HG03196 (cell line): ENCODE measurements at regions not wholly inside any gene's neighbourhood (a gene's known extent, or its start where the extent isn't known, plus 50 kb on each side); places are given as distances from the start of the nearest gene placed in this dataset.
"Not testable (repeated sequence)": the region's sequence is repeated elsewhere in the genome, so short reads cannot be mapped to it uniquely, and the experiment has no call there.

Source experiments
- ATAC-seq: cut with Tn5 transposase; IDR thresholded peaks from one replicate; pipeline ENCODE4 v1.9.1; 2021; ENCODE audit not compliant: unreplicated experiment

DNA sequence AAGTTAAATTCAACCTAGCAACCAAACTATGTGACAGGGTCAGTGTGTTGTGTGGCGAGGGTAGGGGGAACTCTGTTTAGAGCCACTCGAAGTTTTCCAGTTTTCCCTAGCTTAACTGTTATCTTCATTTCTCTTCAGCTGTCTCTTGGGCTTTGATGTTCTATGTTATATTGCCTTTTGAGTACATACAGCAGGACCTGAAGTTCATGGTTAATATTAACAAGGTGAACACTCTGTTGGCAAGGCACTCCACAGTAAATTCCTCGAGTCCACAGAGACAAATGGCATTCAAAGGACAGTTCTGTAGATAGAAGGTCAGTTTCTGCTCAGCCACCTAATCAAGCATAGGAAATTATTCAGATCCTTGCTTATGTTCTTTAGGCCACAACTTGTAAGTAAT lies 147.9 kb upstream of the DPH6 start:
- no peak for ATAC-seq

DNA sequence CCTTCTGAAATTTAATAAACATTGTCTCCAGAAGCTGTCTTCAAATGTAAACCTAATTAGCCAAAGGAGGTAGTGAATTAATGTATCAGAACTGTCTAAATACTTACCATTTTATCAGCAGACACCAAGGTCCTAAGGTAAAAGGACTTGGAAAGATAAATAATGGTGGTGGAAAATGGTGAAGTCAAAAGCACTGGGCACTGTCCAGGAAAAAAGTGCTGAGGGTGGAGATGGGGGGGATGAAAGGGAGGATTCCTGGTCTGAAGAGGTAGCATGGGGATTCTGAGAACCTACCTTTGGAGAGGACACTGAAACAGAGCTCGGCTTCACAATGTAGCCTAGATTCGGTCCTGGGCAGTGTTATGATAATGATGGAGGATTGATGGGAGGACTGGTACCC lies 149.0 kb upstream of the DPH6 start:
- ATAC-seq: no peak

DNA sequence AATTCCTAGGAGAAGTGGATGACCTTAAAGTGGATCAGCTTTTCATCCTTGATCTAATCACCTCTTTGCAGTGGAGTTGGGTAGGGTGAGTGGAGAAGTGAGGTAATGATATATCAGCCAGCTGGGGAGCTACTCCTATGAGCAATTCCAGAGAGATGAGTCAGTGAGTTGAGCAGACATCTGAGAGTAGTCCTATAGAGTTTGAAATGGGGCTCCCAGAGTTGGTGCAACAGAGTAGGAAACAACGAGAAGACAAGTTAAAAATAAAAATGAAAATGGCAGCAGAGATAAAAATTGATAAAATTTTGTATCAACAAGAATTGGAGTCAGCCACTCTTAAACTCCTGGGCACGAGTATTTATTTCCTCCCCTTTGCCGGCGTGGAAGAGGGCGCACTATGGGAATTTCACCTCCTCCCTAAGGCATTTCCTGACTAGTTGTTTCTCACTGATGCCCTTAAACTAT lies 150.8 kb upstream of the DPH6 start:
- ATAC-seq: no peak

DNA sequence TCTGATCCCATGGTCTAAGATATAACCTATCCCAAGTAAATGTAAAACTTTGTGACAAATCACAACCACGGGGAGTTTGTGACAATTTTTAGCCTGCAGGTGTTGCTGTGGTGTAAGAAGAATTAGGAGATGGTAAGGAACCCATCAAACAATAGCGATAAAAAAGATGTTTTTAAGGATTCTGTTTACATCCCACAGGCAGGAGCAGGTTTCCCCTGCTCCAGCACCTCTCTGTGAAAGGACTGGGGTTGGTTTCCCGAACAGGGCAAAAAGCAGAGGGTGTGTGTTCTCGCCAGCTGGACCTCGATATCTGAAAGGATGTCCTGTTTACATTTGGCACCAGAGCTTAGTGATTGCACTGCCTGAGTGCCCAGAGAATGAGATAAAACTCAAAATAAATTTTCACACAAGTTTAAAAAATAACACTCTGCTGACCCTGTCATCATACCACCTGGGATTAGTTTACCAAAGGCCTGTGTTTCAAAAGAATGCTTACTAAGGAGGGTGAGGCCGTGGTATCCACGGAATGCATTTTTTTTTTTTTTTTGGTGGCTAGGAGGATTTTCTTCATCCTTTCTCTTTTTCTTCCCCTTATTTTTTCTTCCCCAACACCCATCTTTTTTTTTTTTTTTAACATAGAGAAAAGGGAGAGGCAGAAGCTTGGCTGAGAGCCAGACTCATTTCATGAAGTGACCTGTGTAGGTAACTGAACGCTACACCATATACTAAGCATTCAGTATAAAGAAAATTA lies 151.8 kb upstream of the DPH6 start:
- no peak for ATAC-seq

DNA sequence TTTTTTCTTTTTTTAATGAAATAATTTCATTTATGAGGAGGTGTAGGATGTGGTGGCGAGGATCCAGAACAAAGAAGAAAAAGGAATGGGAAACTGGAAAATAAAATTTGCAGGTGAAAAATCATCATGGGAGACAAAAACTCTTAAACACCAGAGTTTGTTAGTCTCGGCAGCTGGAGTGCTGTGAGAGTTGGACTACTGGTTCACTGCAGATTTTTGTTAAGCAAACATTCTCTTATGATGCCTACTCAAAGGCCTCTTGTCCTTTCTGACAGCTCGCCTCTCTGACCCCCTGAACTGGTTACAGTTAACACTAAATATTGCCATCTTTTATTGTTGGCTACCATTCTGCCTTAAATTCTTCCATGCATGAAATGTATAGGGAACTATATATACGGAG lies 152.4 kb upstream of the DPH6 start:
- no peak for ATAC-seq

DNA sequence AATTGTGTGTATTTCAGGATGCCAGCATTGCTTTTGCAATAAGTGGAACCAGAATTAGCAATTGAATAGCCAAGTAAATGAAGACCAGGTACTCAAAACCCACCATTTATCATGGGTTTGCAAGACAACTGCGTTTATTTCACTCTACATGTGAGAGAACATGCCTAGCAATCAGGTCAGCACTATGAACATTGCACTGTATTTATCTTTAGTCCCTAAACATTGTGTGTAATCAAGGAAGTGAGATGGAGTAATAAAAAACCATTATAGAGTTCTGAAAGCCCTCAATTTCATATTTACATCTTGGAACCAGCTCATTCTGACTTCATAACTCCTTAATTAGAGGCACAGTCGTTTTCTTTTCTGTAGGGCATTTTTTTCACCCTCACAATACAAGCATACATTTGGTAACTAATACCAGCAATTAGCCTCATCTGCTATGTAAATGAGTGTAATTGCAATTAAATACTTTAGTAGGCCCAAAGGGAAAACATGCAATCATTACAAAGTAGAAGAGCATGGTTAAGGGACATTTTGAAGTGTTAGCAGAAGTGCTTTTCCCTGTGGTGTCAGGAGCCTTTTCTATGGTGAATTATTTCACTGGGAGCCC lies 153.1 kb upstream of the DPH6 start:
- no peak for ATAC-seq

DNA sequence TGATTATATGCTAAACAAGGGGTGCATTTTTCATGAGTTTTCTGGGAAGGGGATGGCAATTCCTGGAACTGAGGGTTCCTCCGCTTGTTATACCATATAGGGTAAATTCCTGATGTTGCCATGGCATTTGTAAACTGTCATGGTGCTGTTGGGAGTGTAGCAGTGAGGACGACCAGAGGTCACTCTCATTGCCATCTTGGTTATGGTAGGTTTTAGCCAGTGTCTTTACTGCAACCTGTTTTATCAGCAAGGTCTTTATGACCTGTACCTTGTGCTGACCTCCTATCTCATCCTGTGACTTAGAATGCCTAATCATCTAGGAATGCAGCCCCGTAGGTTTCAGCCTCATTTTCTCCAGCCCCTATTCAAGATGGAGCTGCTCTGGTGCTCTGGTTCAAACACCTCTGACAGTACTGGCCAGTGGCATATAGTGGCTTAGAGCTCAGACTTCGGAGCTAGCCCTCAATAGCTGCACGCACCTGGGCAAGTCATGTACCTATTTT lies 154.2 kb upstream of the DPH6 start:
- not testable (repeated sequence) for ATAC-seq

DNA sequence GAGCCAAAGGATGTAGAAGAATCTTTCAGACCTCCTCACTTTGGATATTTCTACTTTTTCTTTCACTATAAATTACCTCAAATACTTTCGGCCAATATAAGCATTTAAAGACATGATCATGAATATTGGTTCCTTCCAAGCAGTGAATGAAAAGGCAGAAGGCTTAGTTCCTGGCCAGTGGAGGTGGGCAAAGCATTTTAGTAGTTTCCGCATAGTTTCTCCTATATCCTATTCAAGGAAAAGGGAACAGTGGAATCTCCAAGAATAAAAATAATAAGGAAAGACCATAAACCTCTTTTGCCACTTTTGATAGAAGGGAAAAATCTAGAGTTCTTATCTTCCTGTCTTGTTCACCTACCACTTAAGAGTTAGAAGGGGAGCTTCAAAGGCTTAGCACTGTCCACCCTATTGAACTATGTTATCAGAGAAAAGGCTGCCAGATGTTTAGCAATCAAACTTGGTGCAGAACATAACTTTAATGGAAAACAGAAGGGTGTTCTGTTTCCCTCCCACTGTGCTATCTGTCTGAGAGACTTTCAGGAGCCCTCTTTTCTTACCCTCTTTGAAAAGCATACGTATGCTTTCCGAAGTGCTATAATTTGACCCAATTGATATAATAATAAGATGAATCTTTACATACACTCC lies 155.6 kb upstream of the DPH6 start:
- ATAC-seq: no peak

DNA sequence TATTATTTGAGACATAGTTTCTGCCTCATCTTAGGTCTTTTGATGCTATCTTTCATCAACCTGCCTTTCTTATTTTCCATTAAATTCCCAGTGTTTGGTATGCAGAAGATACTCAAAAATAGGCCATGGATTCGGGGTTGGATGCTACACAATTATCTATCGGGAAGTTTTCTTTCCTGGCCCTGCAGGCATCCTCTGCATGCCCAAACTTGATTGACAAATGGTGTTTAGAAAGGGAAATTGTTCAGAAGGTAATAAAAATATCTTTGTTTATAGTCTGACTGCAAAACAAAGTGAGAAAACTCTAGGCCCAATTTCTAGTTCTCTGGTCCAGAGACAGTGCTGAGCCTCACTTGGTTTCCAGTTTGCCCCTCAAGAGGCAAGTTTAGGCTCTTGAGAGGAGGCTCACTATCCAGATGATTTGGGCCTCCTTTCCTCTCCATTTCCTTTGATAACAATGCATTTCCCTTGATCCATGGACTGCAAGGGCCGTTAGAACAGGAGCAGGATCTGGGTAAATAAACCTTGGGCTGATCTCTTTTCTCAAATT lies 157.1 kb upstream of the DPH6 start:
- no peak for ATAC-seq

DNA sequence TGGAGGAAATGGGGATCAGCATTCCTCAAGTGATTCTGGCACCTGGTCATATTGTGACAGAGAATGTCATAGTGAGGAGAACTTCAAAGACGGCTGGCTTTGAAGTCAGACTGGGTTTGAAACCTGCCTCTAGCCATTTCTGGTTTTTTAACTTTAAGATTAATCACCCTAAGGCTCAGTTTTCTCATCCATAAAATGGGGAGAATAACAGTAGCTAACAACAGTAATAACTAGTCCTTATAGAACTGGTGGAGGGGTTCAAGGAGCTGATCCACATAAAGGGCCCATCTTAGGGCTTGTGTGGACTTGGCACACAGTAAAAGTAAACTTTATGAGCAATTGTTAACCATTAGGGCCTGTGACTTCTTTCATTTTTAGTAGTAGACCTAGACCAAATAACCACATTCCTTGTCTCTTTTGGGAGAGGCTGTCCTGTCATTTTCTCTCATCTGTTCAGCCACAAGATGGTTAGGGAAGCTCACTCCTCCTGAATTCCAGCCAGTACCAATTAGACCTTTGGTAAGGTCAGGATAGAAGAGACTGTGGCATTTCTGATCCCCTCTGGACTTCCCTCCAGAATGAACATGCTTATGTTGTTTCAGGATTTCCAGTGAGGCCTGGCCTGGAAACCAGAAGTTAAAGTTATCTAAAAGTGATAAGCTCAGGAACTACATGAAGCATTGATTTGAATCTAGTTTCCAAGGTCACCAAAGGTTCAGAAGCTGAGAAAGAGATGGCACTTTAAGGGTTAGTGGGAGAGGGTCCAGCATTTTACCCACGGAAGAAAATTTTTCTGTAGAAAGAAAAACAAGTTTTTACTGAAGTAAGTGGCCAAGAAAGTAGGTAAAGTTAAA lies 159.3 kb upstream of the DPH6 start:
- no peak for ATAC-seq

DNA sequence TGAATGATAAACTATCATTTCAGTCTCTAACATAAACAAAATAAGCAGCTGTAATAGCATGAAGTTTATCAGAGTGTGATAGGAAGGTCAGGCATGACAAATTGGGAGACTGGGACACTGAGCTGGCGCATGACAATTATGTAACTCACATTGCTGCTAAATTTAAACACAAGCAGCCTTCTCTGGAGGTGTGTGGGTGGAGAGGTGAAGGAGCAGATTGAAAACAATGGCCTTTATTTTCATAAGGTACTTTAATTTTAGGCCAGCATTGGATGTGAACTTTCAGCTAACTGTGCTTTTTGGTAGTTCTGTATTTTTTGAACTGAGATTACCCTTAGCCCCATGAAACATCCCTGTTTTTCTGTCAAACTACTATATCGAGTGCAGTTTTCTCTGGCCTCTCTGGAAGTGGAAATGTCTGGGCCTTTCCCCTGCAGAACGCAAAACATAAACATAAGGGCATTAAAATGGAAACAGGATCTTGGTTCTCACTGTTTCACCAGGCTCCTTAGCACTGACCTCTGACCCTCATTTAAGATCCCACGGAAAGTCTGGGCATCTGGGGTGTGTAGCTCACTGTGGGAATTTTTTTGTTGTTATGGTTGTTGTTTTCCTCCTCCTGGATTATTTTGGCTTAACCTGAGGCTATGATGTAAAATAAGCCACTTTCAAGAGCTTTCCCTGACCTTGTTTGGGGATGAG lies 160.1 kb upstream of the DPH6 start:
- no peak for ATAC-seq

DNA sequence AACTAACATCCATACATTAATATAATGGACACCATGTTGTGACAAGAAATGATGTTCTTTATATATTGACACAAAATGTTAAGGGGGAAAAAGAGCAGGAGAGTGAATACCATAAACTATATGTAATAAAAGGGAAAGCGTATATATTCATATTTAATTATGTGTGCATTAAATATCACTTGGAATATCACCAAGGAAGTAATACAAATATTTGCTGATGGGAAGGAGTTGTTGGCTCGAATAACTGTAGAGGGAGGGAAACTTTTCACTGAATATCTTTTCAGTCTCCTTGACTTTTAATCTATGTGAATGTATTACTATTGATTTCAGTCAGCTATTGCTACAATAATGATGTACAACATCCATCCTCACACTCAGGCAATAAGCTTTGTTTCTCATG lies 167.0 kb upstream of the DPH6 start:
- no peak for ATAC-seq

DNA sequence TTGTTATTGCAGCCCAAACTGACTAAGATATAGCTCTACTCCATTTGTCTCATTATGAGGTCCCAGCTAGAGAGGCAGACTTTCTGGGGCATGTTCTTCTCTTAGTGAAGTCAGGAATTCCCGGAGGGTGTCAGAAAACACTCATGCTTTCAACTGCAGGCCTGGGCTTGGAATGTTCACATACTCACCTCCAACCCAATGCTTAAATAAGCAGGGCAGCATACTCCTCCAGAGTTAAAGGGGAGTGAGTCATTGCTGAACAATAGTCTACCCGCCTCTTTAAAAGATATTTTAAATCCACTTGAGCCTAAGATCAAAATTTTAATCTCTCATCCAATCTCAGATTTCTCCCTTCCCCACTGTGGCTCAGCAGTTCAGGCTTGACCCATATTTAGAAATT lies 167.8 kb upstream of the DPH6 start:
- no peak for ATAC-seq

DNA sequence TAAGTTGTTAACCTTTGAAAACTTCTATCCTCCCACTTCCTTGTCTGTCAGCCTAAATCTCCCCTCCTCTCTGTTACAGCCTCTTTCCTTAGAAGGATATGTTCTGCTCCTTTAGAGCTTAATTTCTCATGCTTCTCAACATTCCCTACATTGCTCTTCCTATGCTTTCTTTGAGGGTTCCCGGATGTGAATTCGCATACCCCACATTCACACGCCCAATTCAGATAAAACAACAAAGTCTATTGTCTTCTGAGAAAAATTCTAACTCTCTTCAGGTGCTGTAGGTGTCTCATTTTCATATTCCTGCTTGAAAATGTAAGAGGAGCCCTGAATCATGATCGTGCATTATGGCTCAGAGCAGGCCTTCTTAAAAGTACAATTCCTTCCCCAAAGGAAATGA lies 171.8 kb upstream of the DPH6 start:
- no peak for ATAC-seq

DNA sequence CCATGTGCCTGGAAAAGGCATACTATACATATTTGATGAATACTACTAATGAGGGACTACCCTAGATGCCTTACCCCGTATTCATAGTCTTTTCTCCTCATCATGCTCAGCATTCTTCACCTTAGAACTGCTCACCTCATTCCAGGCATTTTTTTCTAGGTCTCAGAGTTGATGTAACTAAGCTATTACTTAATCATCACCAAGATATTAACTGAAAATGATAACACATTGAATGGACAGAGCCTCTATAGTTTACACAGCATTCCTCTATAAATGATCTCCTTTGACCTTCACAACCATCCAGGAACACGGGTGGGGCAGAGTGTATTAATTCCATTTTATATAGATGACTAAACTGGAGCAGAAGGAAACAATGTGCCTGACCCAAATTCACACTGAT lies 174.1 kb upstream of the DPH6 start:
- ATAC-seq: no peak

DNA sequence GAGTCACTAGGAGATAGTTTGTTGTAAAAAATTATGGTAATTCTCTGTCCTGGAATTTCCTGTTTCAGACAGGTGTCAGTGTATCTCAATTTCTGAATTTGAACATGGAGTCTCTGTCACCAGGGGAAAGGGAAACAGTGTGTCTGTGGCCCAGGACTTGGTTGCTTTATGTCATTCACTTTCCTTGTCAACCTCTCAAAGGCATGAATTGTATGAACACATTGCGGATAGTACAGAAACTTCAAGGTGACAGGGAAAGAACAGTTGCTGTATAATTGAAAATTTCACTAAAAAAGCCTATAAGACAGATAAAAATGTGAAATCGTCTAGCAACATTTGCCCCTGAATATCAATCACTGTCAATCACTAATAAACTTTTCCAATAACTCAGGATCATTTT lies 175.0 kb upstream of the DPH6 start:
- ATAC-seq: no peak

DNA sequence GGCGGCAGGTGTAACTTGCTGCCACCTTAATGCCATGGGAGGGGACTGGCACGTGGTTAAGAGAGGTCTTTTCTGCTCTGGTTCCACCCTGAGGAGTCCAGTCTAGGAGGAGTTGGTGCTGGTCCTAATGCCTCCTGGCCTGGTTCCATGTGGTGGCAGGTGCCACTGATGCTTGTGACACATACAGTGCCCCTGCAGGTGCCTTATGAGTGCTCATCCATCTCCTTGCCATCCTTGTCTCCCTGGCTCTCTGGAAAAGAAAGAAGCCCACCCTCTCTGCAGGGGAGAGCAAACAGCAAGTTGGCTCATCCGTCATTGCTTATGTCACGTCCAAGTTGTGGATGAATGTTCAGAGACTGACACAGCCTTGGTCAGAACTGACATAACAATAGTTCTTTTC lies 175.8 kb upstream of the DPH6 start:
- ATAC-seq: no peak

DNA sequence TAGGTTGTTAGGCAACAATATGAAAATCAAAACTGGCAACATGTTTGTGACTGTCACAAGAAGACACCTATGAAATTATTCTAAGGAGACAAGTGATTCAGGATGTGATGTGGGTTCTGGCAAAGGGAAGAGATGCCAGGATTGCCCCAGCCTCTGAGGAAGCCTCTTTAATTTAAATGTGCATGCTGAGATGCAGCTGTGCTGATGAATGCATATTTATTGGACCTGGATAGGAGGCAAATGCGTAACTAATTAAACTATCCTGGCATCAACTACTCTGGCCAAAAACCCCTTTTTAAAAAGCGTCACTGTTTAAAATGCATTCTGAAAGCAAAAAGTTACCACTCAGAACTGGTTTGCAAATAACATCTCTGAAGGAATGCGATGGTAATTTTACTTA lies 176.5 kb upstream of the DPH6 start:
- no peak for ATAC-seq

DNA sequence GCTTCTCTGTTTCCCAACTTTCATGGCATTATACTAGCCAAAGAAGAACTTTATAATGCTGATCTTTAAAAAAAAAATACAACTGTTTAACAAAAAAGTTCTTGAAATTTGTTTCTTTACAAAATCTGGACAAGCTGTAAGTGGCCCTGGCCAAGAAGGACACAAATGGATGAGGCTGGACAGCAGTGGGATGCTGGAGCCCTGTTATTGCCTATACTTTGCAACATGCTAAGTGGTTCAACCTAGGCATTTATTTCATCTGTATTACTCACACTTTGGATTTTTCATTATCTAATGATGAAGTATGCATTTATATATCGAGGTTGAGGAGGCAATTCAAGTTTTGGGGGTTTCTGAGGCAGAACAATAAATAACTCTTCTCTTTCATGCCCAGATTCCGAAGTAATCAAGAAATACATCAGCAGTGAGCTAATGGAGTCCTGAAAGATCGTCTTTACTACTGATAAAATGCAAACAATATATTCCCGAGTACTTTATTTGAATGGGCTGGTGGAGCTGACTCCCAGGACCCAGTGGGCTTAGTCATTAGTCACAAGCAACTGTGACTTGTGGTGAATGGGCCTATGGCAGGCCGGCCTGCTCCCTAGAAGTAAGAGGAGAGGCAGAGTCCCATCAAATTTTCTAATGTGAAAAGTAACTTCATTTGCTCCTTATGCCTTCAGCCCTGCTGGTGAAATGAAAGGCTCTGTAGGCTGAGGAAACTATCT lies 177.3 kb upstream of the DPH6 start:
- no peak for ATAC-seq

DNA sequence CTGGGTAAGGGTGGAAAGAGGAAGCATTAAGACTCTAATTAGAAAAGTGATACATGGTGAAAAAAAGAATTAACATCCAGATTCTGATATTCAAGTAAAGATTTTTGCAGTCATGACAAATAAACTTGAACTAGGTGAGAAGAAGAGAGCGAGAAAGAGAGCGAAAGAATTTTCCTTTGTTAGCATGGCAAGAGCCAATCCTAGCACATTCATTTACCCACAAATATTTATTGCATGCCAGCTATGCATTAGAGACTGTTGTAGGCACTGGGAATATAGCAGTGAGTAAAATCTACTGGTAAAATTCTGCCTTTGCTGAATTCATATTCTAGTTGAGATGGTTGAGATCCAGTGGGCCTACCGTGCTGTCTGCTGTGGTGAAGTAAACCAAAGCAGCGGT lies 177.9 kb upstream of the DPH6 start:
- ATAC-seq: no peak
